Gastrocnemius medialis (tissue), 4 donors: ENCODE measurements at regions not wholly inside any gene's neighbourhood (a gene's known extent, or its start where the extent isn't known, plus 50 kb on each side); places are given as distances from the start of the nearest gene placed in this dataset.

Source experiments
- POLR2A ChIP-seq, 2 donors: fragments of 450-650 bp; IDR thresholded peaks; one replicate each; pipeline ENCODE4 v1.6.1; 2017; ENCODE audit warnings: antibody characterized with exemption in 2 of 2, mild to moderate bottlenecking in 2 of 2, moderate library complexity in 2 of 2
- TF ChIP-seq, protein P1 (sequence below), 5 experiments: fragments of 450-650 bp in 3 of 5; fragments of 200-600 bp in 2 of 5; sonication (generic) in 2 of 5; IDR thresholded peaks in 4 of 5; conservative IDR thresholded peaks in 1 of 5; 1 replicate in 4 of 5; 2 replicates in 1 of 5; pipeline ENCODE4 v1.5.1; 2016 to 2019; ENCODE audit warnings: antibody characterized with exemption in 5 of 5, mild to moderate bottlenecking in 3 of 5, moderate library complexity in 3 of 5

DNA sequence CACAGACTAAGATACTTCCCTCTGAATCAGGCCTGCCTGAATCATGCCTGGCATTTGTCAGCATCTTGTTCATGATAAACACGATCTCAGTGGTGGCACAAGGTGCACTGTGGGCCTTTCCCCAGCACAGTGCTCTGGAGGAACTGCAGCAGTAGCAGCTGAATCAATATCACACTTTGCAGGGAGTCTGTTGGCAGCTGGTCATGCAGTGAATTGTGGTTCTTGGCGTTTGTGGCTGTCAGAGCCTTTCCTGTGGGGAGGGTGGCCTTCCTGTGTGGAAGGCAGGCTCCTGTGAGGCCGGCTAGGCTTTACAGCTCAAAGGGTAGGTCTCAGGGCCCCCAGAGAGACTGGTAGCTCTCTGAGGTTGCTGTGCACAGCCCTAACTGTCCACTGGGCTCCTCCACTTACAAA lies 54.4 kb upstream of the TLE3 start:
- TF ChIP-seq, protein P1, sequence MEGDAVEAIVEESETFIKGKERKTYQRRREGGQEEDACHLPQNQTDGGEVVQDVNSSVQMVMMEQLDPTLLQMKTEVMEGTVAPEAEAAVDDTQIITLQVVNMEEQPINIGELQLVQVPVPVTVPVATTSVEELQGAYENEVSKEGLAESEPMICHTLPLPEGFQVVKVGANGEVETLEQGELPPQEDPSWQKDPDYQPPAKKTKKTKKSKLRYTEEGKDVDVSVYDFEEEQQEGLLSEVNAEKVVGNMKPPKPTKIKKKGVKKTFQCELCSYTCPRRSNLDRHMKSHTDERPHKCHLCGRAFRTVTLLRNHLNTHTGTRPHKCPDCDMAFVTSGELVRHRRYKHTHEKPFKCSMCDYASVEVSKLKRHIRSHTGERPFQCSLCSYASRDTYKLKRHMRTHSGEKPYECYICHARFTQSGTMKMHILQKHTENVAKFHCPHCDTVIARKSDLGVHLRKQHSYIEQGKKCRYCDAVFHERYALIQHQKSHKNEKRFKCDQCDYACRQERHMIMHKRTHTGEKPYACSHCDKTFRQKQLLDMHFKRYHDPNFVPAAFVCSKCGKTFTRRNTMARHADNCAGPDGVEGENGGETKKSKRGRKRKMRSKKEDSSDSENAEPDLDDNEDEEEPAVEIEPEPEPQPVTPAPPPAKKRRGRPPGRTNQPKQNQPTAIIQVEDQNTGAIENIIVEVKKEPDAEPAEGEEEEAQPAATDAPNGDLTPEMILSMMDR (IDR thresholded peaks at IDR 0.05 in 4 of 5, conservative IDR thresholded peaks at IDR 0.05 in 1 of 5) = no peak
- TF ChIP-seq POLR2A (IDR thresholded peaks at IDR 0.05) = no peak
